Esophagus muscularis mucosa (tissue), 4 donors: ENCODE measurements at regions not wholly inside any gene's neighbourhood (a gene's known extent, or its start where the extent isn't known, plus 50 kb on each side); places are given as distances from the start of the nearest gene placed in this dataset.

Experiments
- DNase-seq: peaks from one replicate; pipeline ENCODE4 v3.0.0-alpha.2; 2017; ENCODE audit errors: extremely low spot score
- H3K27ac ChIP-seq, 4 donors: fragments of 200-600 bp; sonication (generic); replicated peaks in 1 of 4; 1 replicate in 3 of 4; 2 replicates in 1 of 4; pipeline ENCODE4 v1.5.1; 2016 to 2019; ENCODE audit warnings: mild to moderate bottlenecking in 1 of 4
- H3K27me3 ChIP-seq, 4 donors: fragments of 200-600 bp; sonication (generic); one replicate each; pipeline versions ENCODE4 v1.5.1 to v1.6.0; 2016 to 2019
- H3K36me3 ChIP-seq, 4 donors: fragments of 200-600 bp; sonication (generic); one replicate each; pipeline ENCODE4 v1.5.1; 2016 to 2019
- H3K4me1 ChIP-seq, 4 donors: fragments of 200-600 bp; sonication (generic); one replicate each; pipeline ENCODE4 v1.5.1; 2016 to 2019
- H3K4me3 ChIP-seq, 4 donors: fragments of 200-600 bp; sonication (generic); 1 replicate in 2 of 4; 2 replicates in 2 of 4; pipeline ENCODE4 v1.5.1; 2016 to 2019; ENCODE audit warnings: mild to moderate bottlenecking in 4 of 4, moderate library complexity in 1 of 4
- H3K9me3 ChIP-seq, 4 donors: fragments of 200-600 bp; sonication (generic); 1 replicate in 3 of 4; 2 replicates in 1 of 4; pipeline ENCODE4 v1.5.1; 2016 to 2019
- EP300 ChIP-seq: sonication (generic); formaldehyde crosslinking; IDR thresholded peaks from one replicate; pipeline ENCODE4 v1.6.1; 2017; ENCODE audit warnings: antibody characterized with exemption
- POLR2A ChIP-seq: fragments of 450-650 bp; IDR thresholded peaks from one replicate; pipeline ENCODE4 v1.6.1; 2017; ENCODE audit warnings: antibody characterized with exemption, moderate library complexity, mild to moderate bottlenecking, low read depth
- POLR2AphosphoS5 ChIP-seq, 2 donors: sonication (generic); formaldehyde crosslinking; IDR thresholded peaks; one replicate each; pipeline ENCODE4 v1.6.1; 2017; ENCODE audit warnings: antibody characterized with exemption in 2 of 2
- WGBS: methylation state at CpG from one replicate; pipeline ENCODE4 v1.1.5; 2018; 5-methylcytosine and 5-hydroxymethylcytosine counted together
- intact Hi-C: fragments of 100-400 bp; cut with DNase I; formaldehyde crosslinking; loops from one replicate; pipeline ENCODE4 v1.15.1; 2023
- TF ChIP-seq, protein P1 (sequence below), 3 experiments: fragments of 200-600 bp in 2 of 3; fragments of 450-650 bp in 1 of 3; sonication (generic) in 2 of 3; IDR thresholded peaks; one replicate each; pipeline ENCODE4 v1.5.1; 2017 to 2019; ENCODE audit warnings: antibody characterized with exemption in 3 of 3, mild to moderate bottlenecking in 2 of 3, moderate library complexity in 1 of 3

DNA sequence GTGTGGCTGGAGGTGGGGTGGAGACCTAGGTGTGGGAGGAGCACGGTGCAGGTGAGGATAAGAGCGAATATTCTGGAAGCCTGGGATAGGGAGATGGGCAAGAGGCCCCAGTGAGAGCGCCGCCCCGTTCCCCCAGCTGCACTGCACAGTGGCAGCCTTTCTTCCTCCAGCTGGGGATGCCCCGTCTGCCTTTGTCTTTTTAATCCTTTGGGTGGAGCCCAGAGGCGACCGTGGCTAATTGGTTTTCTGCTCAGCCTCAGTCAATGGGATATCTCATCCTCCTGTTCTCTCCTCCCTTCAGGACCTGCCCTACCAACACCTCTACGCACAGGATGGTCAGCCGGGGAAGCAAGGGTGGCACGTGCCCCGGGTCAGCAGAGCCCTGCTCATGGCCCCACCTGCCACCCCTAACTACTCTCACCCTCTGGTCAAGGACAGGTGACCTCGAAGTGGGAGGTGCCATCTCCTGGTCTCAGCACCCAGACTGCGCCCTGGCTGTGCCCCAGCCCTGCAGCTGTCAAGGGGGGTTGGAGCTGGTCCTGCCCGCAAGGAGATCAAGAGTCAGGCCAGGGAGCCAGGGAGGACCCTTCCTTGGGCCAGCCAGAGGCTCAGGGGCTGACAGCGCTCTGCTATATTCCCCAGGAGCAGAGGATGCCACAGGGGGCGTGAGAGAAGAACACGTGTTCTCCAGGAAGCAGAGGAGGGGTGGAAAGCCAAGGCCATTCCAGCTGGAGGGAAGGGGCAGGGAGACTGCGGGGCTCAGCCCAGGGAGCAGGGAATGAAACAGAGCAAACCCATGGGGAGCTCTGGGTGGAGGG is 64.0 kb downstream of the ADRA2C start:
- H3K27ac ChIP-seq, result no peak overlapping the region
- no peak overlapping the region for H3K4me3 ChIP-seq
- H3K4me1 ChIP-seq, result peaks cover 13 to 19% (median 15%) of the 10 kb centered on the region in 4 donors
- H3K36me3 ChIP-seq, result no peaks in the 10 kb centered on the region
- DNase-seq, result no peak
- no peaks in the 10 kb centered on the region for H3K9me3 ChIP-seq
- 76% methylated on average over 17 of the region's 19 CpGs for WGBS
- intact Hi-C loops, result no loop called here
- peaks cover 0 to 24% (median 0%) of the 10 kb centered on the region in 4 donors for H3K27me3 ChIP-seq
- TF ChIP-seq, protein P1, sequence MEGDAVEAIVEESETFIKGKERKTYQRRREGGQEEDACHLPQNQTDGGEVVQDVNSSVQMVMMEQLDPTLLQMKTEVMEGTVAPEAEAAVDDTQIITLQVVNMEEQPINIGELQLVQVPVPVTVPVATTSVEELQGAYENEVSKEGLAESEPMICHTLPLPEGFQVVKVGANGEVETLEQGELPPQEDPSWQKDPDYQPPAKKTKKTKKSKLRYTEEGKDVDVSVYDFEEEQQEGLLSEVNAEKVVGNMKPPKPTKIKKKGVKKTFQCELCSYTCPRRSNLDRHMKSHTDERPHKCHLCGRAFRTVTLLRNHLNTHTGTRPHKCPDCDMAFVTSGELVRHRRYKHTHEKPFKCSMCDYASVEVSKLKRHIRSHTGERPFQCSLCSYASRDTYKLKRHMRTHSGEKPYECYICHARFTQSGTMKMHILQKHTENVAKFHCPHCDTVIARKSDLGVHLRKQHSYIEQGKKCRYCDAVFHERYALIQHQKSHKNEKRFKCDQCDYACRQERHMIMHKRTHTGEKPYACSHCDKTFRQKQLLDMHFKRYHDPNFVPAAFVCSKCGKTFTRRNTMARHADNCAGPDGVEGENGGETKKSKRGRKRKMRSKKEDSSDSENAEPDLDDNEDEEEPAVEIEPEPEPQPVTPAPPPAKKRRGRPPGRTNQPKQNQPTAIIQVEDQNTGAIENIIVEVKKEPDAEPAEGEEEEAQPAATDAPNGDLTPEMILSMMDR (IDR thresholded peaks at IDR 0.05), result no peak
- TF ChIP-seq POLR2A, result no peak
- no peak for TF ChIP-seq POLR2AphosphoS5 (IDR thresholded peaks at IDR 0.05)
- TF ChIP-seq EP300, result no peak

- intact Hi-C loops, result no loop called here
- Histone ChIP-seq H3K27ac (no peak overlapping the region), H3K4me3 (no peak overlapping the region), H3K4me1 (peaks cover 13 to 19% (median 15%) of the 10 kb centered on the region in 4 donors), H3K9me3 (no peaks in the 10 kb centered on the region), H3K27me3 (peaks cover 0 to 32% (median under 1%) of the 10 kb centered on the region in 4 donors), H3K36me3 (no peaks in the 10 kb centered on the region)
- no peak for DNase-seq
- no peak for TF ChIP-seq POLR2AphosphoS5 (IDR thresholded peaks at IDR 0.05)
- TF ChIP-seq EP300, result no peak
- TF ChIP-seq POLR2A, result no peak
- TF ChIP-seq, protein P1 (IDR thresholded peaks at IDR 0.05), result no peak
- WGBS, result 64% methylated on average over 6 of the region's 13 CpGs
These were observed 64.8 kb downstream of the ADRA2C start for GRCh38 chr4:3830774-3831528.

- peaks cover 0 to 39% (median 4%) of the 10 kb centered on the region in 4 donors for H3K27me3 ChIP-seq
- 70% methylated on average over 10 of the region's 14 CpGs for WGBS
- no peak for TF ChIP-seq EP300
- TF ChIP-seq, protein P1 (IDR thresholded peaks at IDR 0.05), result no peak
- no peak for TF ChIP-seq POLR2AphosphoS5 (IDR thresholded peaks at IDR 0.05)
- no peak for TF ChIP-seq POLR2A
- H3K27ac ChIP-seq, result no peak overlapping the region
- no peak overlapping the region for H3K4me3 ChIP-seq
- no peaks in the 10 kb centered on the region for H3K9me3 ChIP-seq
- H3K4me1 ChIP-seq, result peaks cover 13 to 17% (median 15%) of the 10 kb centered on the region in 4 donors
- no peak for DNase-seq
- H3K36me3 ChIP-seq, result no peaks in the 10 kb centered on the region
- intact Hi-C loops, result no loop called here
These were observed 65.5 kb downstream of the ADRA2C start for GRCh38 chr4:3831529-3832150.

GRCh38 chr4:3832536-3833220 is 66.5 kb downstream of the ADRA2C start:
- intact Hi-C loops, result no loop called here
- Histone ChIP-seq H3K36me3 (no peaks in the 10 kb centered on the region), H3K4me1 (peaks cover 4 to 6% (median 5%) of the 10 kb centered on the region in 4 donors), H3K4me3 (no peak overlapping the region), H3K27ac (no peak overlapping the region), H3K9me3 (no peaks in the 10 kb centered on the region), H3K27me3 (peaks cover 0 to 49% (median 5%) of the 10 kb centered on the region in 4 donors)
- 74% methylated on average over 12 of the region's 12 CpGs for WGBS
- no peak for TF ChIP-seq EP300
- TF ChIP-seq POLR2AphosphoS5 (IDR thresholded peaks at IDR 0.05), result no peak
- TF ChIP-seq, protein P1 (IDR thresholded peaks at IDR 0.05), result no peak
- TF ChIP-seq POLR2A, result no peak
- DNase-seq, result no peak
